Anterior cingulate cortex (tissue), 58 donors: ENCODE measurements at regions not wholly inside any gene's neighbourhood (a gene's known extent, or its start where the extent isn't known, plus 50 kb on each side); places are given as distances from the start of the nearest gene placed in this dataset.
"Not testable (repeated sequence)": the region's sequence is repeated elsewhere in the genome, so short reads cannot be mapped to it uniquely, and the experiment has no call there.

Experiments used
- DNase-seq, 58 donors: peaks; one replicate each; lab custom pipeline; 2025; lab: John Stamatoyannopoulos, UW

GRCh38 chr1:178606839-178607238 lies 93.9 kb downstream of the TEX35 start:
- no peak for DNase-seq

GRCh38 chr1:178607718-178608408 lies 95.0 kb downstream of the TEX35 start:
- no peak for DNase-seq

- no peak for DNase-seq
Observed at GRCh38 chr1:178609015-178609414, 96.1 kb downstream of the TEX35 start.

- DNase-seq, result not testable (repeated sequence)
Observed at GRCh38 chr1:178610690-178611410, 97.9 kb downstream of the TEX35 start.

- no peak for DNase-seq
Observed at GRCh38 chr1:178612261-178612660, 99.4 kb downstream of the TEX35 start.

DNA sequence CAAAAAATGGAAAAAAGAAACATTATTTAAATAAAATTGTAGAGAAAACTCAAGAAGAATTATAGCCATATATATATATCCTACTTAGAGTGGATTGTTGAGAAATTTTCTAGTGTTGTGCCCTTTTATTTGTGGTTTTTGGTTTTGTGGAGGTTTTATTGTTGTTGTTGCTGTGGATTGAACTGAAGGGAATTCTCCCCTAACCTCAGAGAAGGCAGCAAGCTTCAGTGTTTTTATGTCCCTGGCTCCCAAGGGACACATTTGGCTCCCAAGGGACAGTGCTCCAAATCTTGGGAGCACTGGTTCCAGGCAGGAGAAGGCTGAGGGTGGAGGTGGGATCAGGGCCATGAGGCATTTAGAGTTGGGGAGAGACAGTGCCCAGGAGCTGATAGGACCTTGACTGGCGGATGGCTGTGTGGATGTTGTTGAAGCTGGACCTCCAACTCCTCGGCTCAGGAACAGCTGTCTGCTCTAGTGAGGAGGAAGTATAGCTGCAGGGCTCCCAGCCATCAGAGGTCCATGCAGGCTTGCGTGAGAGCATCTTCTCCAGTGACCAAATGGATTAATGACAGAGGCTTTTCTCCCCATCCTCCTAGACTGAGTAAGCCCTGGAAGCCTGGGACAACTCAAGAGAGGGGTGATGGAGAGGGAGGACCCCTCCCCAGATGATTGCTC lies 100.5 kb downstream of the TEX35 start:
- DNase-seq, result no peak

DNA sequence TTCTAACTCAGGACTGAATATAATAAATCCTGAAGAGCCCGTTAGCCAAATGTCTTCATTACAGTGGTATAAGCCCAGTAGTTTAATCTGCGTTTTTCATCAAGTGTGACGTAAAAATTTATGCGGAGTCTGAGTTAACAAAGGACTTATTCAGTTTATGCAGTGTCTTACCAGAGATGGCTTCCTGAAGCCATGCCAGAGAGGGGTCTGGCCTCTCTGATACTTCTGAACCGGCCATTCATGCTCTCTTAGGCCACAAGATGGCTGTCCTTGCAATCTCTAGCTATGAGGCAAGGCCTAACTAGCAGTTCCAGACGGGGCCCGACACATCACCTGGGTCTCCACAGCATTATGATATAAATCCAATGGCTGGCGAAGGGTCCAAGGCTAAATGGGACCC lies 101.4 kb downstream of the TEX35 start:
- peak in 3 of 58 donors; percentile 2 to 6 (median 3) for DNase-seq

- no peak for DNase-seq
Observed at GRCh38 chr1:178619042-178619927, 105.8 kb upstream of the RALGPS2 start.

DNA sequence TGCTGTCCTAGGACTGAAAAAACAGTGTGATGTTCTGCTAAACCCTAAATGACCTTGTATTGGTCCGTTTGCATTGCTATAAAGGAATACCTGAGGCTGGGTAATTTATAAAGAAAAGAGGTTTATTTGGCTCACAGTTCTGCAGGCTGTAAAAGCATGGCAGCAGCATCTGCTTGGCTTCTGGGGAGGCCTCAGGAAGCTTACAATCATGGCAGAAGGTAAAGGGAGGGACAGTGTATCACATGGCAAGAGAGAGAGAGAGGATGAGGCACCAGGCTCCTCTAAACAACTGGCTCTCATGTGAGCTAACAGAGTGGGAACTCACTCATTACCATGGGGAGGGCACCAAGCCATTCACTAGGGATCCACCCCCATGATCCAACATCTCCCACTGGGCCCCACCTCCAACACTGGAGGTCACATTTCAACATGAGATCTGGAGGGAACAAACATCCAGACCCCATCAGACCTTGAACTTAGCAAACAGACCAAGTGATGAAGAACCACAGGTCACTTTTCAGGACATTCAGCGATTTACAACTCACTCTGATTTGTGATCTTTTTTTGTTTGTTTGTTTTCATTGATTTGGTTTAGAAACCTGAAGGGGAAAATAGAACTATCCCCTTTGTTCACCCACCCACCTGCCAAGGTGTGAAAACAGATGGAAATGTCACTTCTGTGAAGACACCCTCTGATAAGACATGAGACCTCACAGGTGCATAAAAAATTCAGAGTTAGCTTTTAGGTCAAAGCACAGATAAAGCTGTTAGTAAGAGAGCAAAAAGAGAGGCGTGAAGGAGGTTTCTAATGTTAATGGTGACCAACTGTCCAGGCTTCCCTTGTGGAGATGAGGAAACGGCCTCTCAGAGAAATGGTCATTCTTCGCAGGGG lies 104.2 kb upstream of the RALGPS2 start:
- no peak for DNase-seq

DNA sequence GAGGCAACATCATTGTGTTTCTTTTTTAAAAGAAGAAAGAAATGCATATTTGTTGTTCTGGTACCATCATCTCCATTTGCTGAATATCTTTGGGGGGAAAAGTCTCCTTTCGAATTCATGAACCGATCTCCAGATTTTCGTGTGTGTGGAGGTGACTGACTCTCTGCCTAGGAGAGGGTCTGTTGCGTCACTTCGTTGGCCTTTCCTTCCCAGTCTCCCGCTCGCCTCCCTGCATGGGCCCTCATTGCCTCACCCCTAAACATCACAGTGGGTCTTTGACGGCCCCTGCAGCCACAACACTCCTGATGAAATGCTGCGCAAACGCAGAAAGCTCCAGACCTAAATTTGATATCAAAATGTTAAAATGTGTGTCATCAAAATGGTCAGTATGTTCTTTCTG lies 103.2 kb upstream of the RALGPS2 start:
- no peak for DNase-seq

DNA sequence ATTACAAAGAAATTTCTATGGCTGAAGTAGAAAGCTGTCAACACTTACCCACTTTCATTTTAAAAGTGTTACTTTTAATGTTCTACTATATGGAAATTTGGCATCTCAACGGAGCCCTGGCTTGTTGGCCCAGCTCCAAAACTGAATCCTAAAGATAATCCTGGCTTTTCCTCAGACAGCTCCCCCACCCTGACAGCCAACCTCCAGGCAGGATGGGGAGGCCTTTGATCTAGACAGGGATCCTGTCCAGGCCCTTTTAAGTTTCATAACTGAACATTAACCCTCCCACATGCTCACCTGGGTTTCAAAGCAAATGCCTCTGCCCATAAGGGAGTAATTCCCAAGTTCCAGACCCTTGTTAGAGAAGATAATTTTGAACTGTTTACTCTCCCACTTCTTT lies 99.3 kb upstream of the RALGPS2 start:
- no peak for DNase-seq

- no peak for DNase-seq
Observed at GRCh38 chr1:178627037-178627436, 98.0 kb upstream of the RALGPS2 start.

DNA sequence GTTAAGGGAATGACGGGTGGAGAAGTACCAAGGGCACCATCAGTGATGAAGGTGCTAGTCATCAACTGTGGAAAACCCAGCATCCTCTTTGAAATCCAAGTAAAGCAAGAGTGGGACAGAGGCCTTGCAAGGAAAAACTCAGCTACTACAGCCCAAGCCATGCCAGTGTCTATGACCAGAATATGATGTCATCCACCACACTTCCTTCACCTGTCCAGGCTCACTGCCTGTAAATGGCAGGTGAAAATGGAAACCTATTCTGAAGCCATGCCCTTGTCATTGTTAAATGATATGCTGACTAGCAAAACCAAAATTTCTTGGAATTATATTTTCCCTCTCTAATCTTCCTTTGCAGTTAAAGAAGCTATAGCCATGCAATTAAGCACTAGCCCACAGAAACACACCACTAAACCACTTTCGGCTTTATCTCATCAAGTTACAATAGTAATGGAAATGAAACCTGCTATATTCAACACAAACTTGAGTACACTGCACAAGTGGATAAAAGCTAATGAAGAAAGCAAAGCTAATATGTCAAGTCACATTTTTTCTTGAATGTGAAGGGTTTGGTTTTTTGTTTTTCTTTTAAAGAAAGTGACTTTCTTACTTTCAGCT lies 96.3 kb upstream of the RALGPS2 start:
- no peak for DNase-seq

- no peak for DNase-seq
Observed at GRCh38 chr1:178629252-178630154, 95.5 kb upstream of the RALGPS2 start.

DNA sequence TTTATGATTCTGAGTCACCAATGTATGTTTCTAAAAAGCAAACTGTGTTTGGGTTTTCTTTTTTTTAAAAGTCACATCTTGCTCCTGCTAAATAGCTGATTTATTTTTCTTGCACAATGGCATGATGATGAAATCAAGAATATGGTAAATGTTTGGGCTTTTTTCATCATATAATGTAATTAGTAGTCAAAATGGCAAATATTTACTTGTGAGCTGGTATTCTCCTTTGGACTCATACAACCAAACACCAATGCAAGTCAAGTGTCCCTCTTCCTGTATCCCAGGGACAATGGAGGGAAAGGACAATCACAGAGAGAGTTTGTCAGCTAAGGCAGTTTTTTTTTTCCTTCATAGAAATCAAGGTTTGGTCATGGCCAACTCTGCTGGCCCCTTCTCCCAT lies 94.6 kb upstream of the RALGPS2 start:
- DNase-seq, result no peak

- no peak for DNase-seq
Observed at GRCh38 chr1:178632653-178633052, 92.4 kb upstream of the RALGPS2 start.

- no peak for DNase-seq
Observed at GRCh38 chr1:178633056-178633455, 92.0 kb upstream of the RALGPS2 start.

- no peak for DNase-seq
Observed at GRCh38 chr1:178634445-178634844, 90.6 kb upstream of the RALGPS2 start.
